ENCODE measurements at regions not wholly inside any gene's neighbourhood (a gene's known extent, or its start where the extent isn't known, plus 50 kb on each side); places are given as distances from the start of the nearest gene placed in this dataset.

GRCh38 chr5:111598996-111599395 is 86.7 kb upstream of the STARD4 start:
- no peak for TF ChIP-seq GATA3 (IDR thresholded peaks at IDR 0.05; ENCODE audit: low read depth, low read length)
- TF ChIP-seq GATA2 (IDR thresholded peaks at IDR 0.05; ENCODE audit: low read depth, low read length), result no peak

Measured in SH-SY5Y (cell line).